H9 (cell line): ENCODE measurements at regions not wholly inside any gene's neighbourhood (a gene's known extent, or its start where the extent isn't known, plus 50 kb on each side); places are given as distances from the start of the nearest gene placed in this dataset.

Source experiments
- DNase-seq: peaks from one replicate; pipeline ENCODE4 v3.0.0-alpha.2; 2017
- H2AFZ ChIP-seq: one replicate; pipeline ENCODE4 v1.6.1; 2013; ENCODE audit warnings: mild to moderate bottlenecking, low read length, control low read depth, moderate library complexity
- H2AK5ac ChIP-seq: 2 replicates; pipeline ENCODE4 v1.6.1; 2013; ENCODE audit warnings: low read length, control low read depth, mixed read lengths; ENCODE audit not compliant: insufficient read length
- H2BK120ac ChIP-seq: one replicate; pipeline ENCODE4 v1.6.1; 2013; ENCODE audit warnings: low read depth, mild to moderate bottlenecking, low read length, control low read depth, inconsistent platforms; ENCODE audit not compliant: poor library complexity, severe bottlenecking
- H2BK12ac ChIP-seq: 2 replicates; pipeline ENCODE4 v1.6.1; 2013; ENCODE audit warnings: low read length, control low read depth, mixed read lengths, low read depth; ENCODE audit not compliant: insufficient read length
- H2BK15ac ChIP-seq: 2 replicates; pipeline ENCODE4 v1.6.1; 2013; ENCODE audit warnings: low read depth, low read length, control low read depth
- H2BK20ac ChIP-seq: one replicate; pipeline ENCODE4 v1.6.1; 2013; ENCODE audit warnings: low read depth, mild to moderate bottlenecking, low read length, control low read depth, inconsistent platforms; ENCODE audit not compliant: poor library complexity, severe bottlenecking
- H2BK5ac ChIP-seq: 2 replicates; pipeline ENCODE4 v1.6.1; 2013; ENCODE audit warnings: low read length, control low read depth, mixed read lengths; ENCODE audit not compliant: insufficient read length
- H3K14ac ChIP-seq: 2 replicates; pipeline ENCODE4 v1.6.1; 2013; ENCODE audit warnings: low read length, control low read depth; ENCODE audit not compliant: insufficient read depth
- H3K18ac ChIP-seq: 2 replicates; pipeline ENCODE4 v1.6.1; 2013; ENCODE audit warnings: low read depth, mild to moderate bottlenecking, mixed read lengths, low read length, control low read depth; ENCODE audit not compliant: insufficient read length
- H3K23ac ChIP-seq: 2 replicates; pipeline ENCODE4 v1.6.1; 2013; ENCODE audit warnings: low read length, control low read depth, mixed read lengths, low read depth; ENCODE audit not compliant: insufficient read length
- H3K23me2 ChIP-seq: 2 replicates; pipeline ENCODE4 v1.6.1; 2013; ENCODE audit warnings: low read depth, mild to moderate bottlenecking, mixed read lengths, low read length, control low read depth; ENCODE audit not compliant: insufficient read length, poor library complexity, severe bottlenecking
- H3K27ac ChIP-seq: 2 replicates; pipeline ENCODE4 v1.5.1; 2013; ENCODE audit warnings: low read length, control low read depth, mixed read lengths, low read depth; ENCODE audit not compliant: insufficient read length
- H3K27me3 ChIP-seq: 2 replicates; pipeline ENCODE4 v1.6.1; 2013; ENCODE audit warnings: low read length, control low read depth, inconsistent platforms; ENCODE audit not compliant: insufficient read depth
- H3K4ac ChIP-seq: 2 replicates; pipeline ENCODE4 v1.6.1; 2013; ENCODE audit warnings: low read depth, mild to moderate bottlenecking, control low read depth, inconsistent platforms, low read length, moderate library complexity
- H3K4me1 ChIP-seq: 2 replicates; pipeline ENCODE4 v1.6.1; 2013; ENCODE audit warnings: low read length, control low read depth, inconsistent platforms; ENCODE audit not compliant: insufficient read depth
- H3K4me2 ChIP-seq: 2 replicates; pipeline ENCODE4 v1.6.1; 2013; ENCODE audit warnings: low read length, control low read depth, mixed read lengths; ENCODE audit not compliant: insufficient read length, insufficient read depth
- H3K56ac ChIP-seq: 2 replicates; pipeline ENCODE4 v1.6.1; 2013; ENCODE audit warnings: low read depth, mild to moderate bottlenecking, mixed read lengths, low read length, control low read depth; ENCODE audit not compliant: insufficient read length
- H3K79me1 ChIP-seq: 2 replicates; pipeline ENCODE4 v1.6.1; 2013; ENCODE audit warnings: low read depth, mild to moderate bottlenecking, moderate library complexity, low read length, control low read depth, inconsistent platforms; ENCODE audit not compliant: insufficient read depth, poor library complexity, severe bottlenecking
- H3K79me2 ChIP-seq: 2 replicates; pipeline ENCODE4 v1.6.1; 2013; ENCODE audit warnings: low read length, control low read depth, inconsistent platforms; ENCODE audit not compliant: insufficient read depth
- H3K9ac ChIP-seq: 2 replicates; pipeline ENCODE4 v1.6.1; 2013; ENCODE audit warnings: low read length, control low read depth, mixed read lengths; ENCODE audit not compliant: insufficient read length; ENCODE audit errors: extremely low read depth
- H3K9me3 ChIP-seq: one replicate; pipeline ENCODE4 v1.6.1; 2013; ENCODE audit warnings: low read depth, low read length, inconsistent platforms; ENCODE audit not compliant: control insufficient read depth
- H3T11ph ChIP-seq: one replicate; pipeline ENCODE4 v1.6.1; 2013; ENCODE audit warnings: mild to moderate bottlenecking, low read length, control low read depth, inconsistent platforms
- H4K20me1 ChIP-seq: one replicate; pipeline ENCODE4 v1.6.1; 2013; ENCODE audit not compliant: control insufficient read depth, insufficient read length, insufficient read depth
- H4K5ac ChIP-seq: 2 replicates; pipeline ENCODE4 v1.6.1; 2013; ENCODE audit warnings: low read depth, mild to moderate bottlenecking, mixed read lengths, low read length, control low read depth; ENCODE audit not compliant: insufficient read length
- H4K8ac ChIP-seq: replicated peaks from 2 replicates; pipeline ENCODE4 v1.6.1; 2013; ENCODE audit warnings: low read length, control low read depth, mixed read lengths, low read depth; ENCODE audit not compliant: insufficient read length
- H4K91ac ChIP-seq: 2 replicates; pipeline ENCODE4 v1.6.1; 2013; ENCODE audit warnings: low read depth, mild to moderate bottlenecking, moderate library complexity, mixed read lengths, low read length, control low read depth; ENCODE audit not compliant: insufficient read length
- H3K27ac Mint-ChIP-seq, 3 experiments: 2 replicates in 2 of 3; 3 replicates in 1 of 3; pipeline ENCODE4 v1.8.0; 2020 to 2021; ENCODE audit warnings: mixed read lengths in 3 of 3, mild to moderate bottlenecking in 1 of 3, moderate library complexity in 1 of 3
- H3K27me3 Mint-ChIP-seq: 2 replicates; pipeline ENCODE4 v1.8.0; 2021; ENCODE audit warnings: low read depth, mild to moderate bottlenecking, moderate library complexity, mixed read lengths
- H3K36me3 Mint-ChIP-seq, 3 experiments: 2 replicates in 2 of 3; 3 replicates in 1 of 3; pipeline ENCODE4 v1.8.0; 2020 to 2021; ENCODE audit warnings: low read depth in 3 of 3, mixed read lengths in 3 of 3; ENCODE audit not compliant: insufficient read depth in 1 of 3
- H3K4me1 Mint-ChIP-seq, 2 experiments: 2 replicates each; pipeline ENCODE4 v1.8.0; 2020; ENCODE audit warnings: mixed read lengths in 2 of 2
- H3K4me3 Mint-ChIP-seq, 2 experiments: 2 replicates in 1 of 2; 3 replicates in 1 of 2; pipeline ENCODE4 v1.8.0; 2020 to 2021; ENCODE audit warnings: mild to moderate bottlenecking in 2 of 2, mixed read lengths in 2 of 2, moderate library complexity in 1 of 2
- H3K9me3 Mint-ChIP-seq, 2 experiments: 2 replicates in 1 of 2; 3 replicates in 1 of 2; pipeline ENCODE4 v1.8.0; 2020; ENCODE audit warnings: mild to moderate bottlenecking in 2 of 2, mixed read lengths in 2 of 2, moderate library complexity in 1 of 2
- CTCF ChIP-seq: fragments of 200-600 bp; sonication (generic); conservative IDR thresholded peaks from 3 replicates; pipeline ENCODE4 v1.8.0; 2021; ENCODE audit warnings: antibody characterized with exemption, mild to moderate bottlenecking
- WGBS: extraction: QIAGEN DNeasy Blood & Tissue Kit; methylation state at CpG from one replicate; pipeline ENCODE4 v1.1.7; 2013; ENCODE audit warnings: missing lambda C conversion rate, low lambda C conversion rate, mixed read lengths; ENCODE audit not compliant: insufficient read length; ENCODE audit errors: extremely low coverage; 5-methylcytosine and 5-hydroxymethylcytosine counted together

GRCh38 chr14:38951451-38951850 is 151.6 kb downstream of the SEC23A start:
- DNase-seq: no peak
- no peak overlapping the region for H3K4me2 ChIP-seq
- Mint-ChIP-seq H3K27me3 (no peaks in the 10 kb centered on the region), H3K4me3 (no peak overlapping the region), H3K9me3 (no peaks in the 10 kb centered on the region), H3K4me1 (no peaks in the 10 kb centered on the region), H3K36me3 (no peaks in the 10 kb centered on the region), H3K27ac (no peak overlapping the region)
- H3K56ac ChIP-seq: no peak overlapping the region
- no peak for TF ChIP-seq CTCF
- H3T11ph ChIP-seq: no peak overlapping the region
- H2BK120ac ChIP-seq: no peak overlapping the region
- H4K5ac ChIP-seq: no peak overlapping the region
- H3K4me1 ChIP-seq: no peaks in the 10 kb centered on the region
- no peak overlapping the region for H2BK20ac ChIP-seq
- H3K4ac ChIP-seq: no peak overlapping the region
- H4K20me1 ChIP-seq: no peaks in the 10 kb centered on the region
- WGBS: no CpG with 5 or more reads among the region's 1 CpG
- H3K9me3 ChIP-seq: no peaks in the 10 kb centered on the region
- H3K27ac ChIP-seq: no peak overlapping the region
- no peak overlapping the region for H3K9ac ChIP-seq
- no peak overlapping the region for H4K91ac ChIP-seq
- H3K79me2 ChIP-seq: no peaks in the 10 kb centered on the region
- H4K8ac ChIP-seq: no peak overlapping the region
- H2BK15ac ChIP-seq: no peak overlapping the region
- no peaks in the 10 kb centered on the region for H3K79me1 ChIP-seq
- no peaks in the 10 kb centered on the region for H3K23me2 ChIP-seq
- H3K14ac ChIP-seq: no peak overlapping the region
- H3K23ac ChIP-seq: no peak overlapping the region
- no peak overlapping the region for H2BK12ac ChIP-seq
- no peak overlapping the region for H2AFZ ChIP-seq
- no peak overlapping the region for H2BK5ac ChIP-seq
- no peak overlapping the region for H3K18ac ChIP-seq
- no peaks in the 10 kb centered on the region for H3K27me3 ChIP-seq
- no peak overlapping the region for H2AK5ac ChIP-seq
